ENCODE measurements at regions not wholly inside any gene's neighbourhood (a gene's known extent, or its start where the extent isn't known, plus 50 kb on each side); places are given as distances from the start of the nearest gene placed in this dataset.

DNA sequence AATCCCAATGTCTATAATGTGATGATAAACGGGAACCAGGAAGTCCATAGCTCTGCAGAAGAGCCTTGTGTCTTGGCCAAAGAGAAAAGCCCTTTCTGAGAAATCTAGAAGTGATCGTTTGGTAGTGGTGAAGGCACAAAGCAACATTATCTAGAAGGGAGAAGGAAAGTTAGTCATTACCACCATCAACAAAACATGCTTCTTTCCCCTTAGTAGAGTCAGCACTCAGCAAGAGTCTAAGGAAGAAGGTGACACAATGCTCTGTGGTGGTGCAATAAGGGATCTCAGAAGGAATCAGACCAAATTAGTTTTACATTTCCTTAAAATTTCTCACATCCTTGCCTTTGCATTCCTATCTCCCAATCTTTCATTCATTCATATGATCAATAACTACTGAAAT lies 134.4 kb upstream of the PRDX6 start:
- TF ChIP-seq CTCF (IDR thresholded peaks at IDR 0.05), result no peak
- TF ChIP-seq, protein P1, sequence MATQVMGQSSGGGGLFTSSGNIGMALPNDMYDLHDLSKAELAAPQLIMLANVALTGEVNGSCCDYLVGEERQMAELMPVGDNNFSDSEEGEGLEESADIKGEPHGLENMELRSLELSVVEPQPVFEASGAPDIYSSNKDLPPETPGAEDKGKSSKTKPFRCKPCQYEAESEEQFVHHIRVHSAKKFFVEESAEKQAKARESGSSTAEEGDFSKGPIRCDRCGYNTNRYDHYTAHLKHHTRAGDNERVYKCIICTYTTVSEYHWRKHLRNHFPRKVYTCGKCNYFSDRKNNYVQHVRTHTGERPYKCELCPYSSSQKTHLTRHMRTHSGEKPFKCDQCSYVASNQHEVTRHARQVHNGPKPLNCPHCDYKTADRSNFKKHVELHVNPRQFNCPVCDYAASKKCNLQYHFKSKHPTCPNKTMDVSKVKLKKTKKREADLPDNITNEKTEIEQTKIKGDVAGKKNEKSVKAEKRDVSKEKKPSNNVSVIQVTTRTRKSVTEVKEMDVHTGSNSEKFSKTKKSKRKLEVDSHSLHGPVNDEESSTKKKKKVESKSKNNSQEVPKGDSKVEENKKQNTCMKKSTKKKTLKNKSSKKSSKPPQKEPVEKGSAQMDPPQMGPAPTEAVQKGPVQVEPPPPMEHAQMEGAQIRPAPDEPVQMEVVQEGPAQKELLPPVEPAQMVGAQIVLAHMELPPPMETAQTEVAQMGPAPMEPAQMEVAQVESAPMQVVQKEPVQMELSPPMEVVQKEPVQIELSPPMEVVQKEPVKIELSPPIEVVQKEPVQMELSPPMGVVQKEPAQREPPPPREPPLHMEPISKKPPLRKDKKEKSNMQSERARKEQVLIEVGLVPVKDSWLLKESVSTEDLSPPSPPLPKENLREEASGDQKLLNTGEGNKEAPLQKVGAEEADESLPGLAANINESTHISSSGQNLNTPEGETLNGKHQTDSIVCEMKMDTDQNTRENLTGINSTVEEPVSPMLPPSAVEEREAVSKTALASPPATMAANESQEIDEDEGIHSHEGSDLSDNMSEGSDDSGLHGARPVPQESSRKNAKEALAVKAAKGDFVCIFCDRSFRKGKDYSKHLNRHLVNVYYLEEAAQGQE (IDR thresholded peaks at IDR 0.05; ENCODE audit: insufficient read depth in 1 of 2, low read depth in 2 of 2, low read length in 1 of 2), result no peak
